ENCODE measurements at regions not wholly inside any gene's neighbourhood (a gene's known extent, or its start where the extent isn't known, plus 50 kb on each side); places are given as distances from the start of the nearest gene placed in this dataset.

GRCh38 chr3:22012471-22012870 is 261.5 kb upstream of the ZNF385D start:
- no peak for ATAC-seq
- no peak overlapping the region for H3K4me3 ChIP-seq (replicated peaks in 1 of 3; ENCODE audit: insufficient read depth in 1 of 3, low read depth in 2 of 3, low read length in 3 of 3)
- no peak for DNase-seq (ENCODE audit: low spot score)
- H3K9me3 ChIP-seq (ENCODE audit: low read length), result peaks cover 7% of the 10 kb centered on the region
- intact Hi-C loops (cut with micrococcal nuclease; ENCODE audit: unreplicated experiment), result no loop called here
- in situ Hi-C loops (cut with HindIII; ENCODE audit: extremely low pct_ligation_motif_present, low pct_unique_long_range_greater_than_20kb), result no loop called here
- ChIA-PET CTCF (ENCODE audit: low intra/inter-chr PET ratio, low total read pairs) (no interaction called here), POLR2A (no interaction called here)
- H3K36me3 ChIP-seq (replicated peaks in 1 of 2; ENCODE audit: control insufficient read depth in 1 of 2, insufficient read depth in 2 of 2, low read length in 2 of 2), result no peaks in the 10 kb centered on the region
- H3K4me1 ChIP-seq (ENCODE audit: insufficient read depth, low read length), result no peaks in the 10 kb centered on the region
- no peaks in the 10 kb centered on the region for H4K20me1 ChIP-seq (ENCODE audit: insufficient read depth, low read length)
- no peak for FAIRE-seq
- no peak overlapping the region for H2AFZ ChIP-seq (ENCODE audit: low read length)
- no peak overlapping the region for H3K9ac ChIP-seq (ENCODE audit: insufficient read depth, low read depth, low read length)
- H3K4me2 ChIP-seq (ENCODE audit: low read depth, low read length), result no peak overlapping the region
- no peak overlapping the region for H3K27ac ChIP-seq (ENCODE audit: extremely low read length, insufficient read depth, low read length)
- H3K79me2 ChIP-seq (ENCODE audit: insufficient read depth, low read length), result no peaks in the 10 kb centered on the region
- BruUV-seq (replicated peaks), result no TSS peak
- H3K27me3 ChIP-seq (ENCODE audit: control insufficient read depth in 1 of 2, insufficient read depth in 2 of 2, low read length in 2 of 2), result no peaks in the 10 kb centered on the region
- TF ChIP-seq AFF4 (CRISPR knock-in tag; IDR thresholded peaks at IDR 0.05) (no peak), NFYB (CRISPR knock-in tag; IDR thresholded peaks at IDR 0.05) (no peak), SOX5 (CRISPR knock-in tag; IDR thresholded peaks at IDR 0.05; ENCODE audit: borderline replicate concordance) (no peak), ZNF292 (CRISPR knock-in tag; IDR thresholded peaks at IDR 0.05; ENCODE audit: borderline replicate concordance, low read depth) (no peak), RBM39 (IDR thresholded peaks at IDR 0.05; ENCODE audit: low read depth, low read length, poor library complexity, severe bottlenecking) (no peak), ERF (CRISPR knock-in tag; IDR thresholded peaks at IDR 0.05) (no peak), ZC3H4 (CRISPR knock-in tag; IDR thresholded peaks at IDR 0.05; ENCODE audit: borderline replicate concordance) (no peak), ZMYM2 (CRISPR knock-in tag; IDR thresholded peaks at IDR 0.05) (no peak), ZNF263 (CRISPR knock-in tag; IDR thresholded peaks at IDR 0.05) (no peak), ZNF234 (CRISPR knock-in tag; conservative IDR thresholded peaks at IDR 0.05) (no peak), ELF3 (CRISPR knock-in tag; IDR thresholded peaks at IDR 0.05) (no peak), NFIB (CRISPR knock-in tag; IDR thresholded peaks at IDR 0.05; ENCODE audit: borderline replicate concordance) (no peak), NFE2L2 (IDR thresholded peaks at IDR 0.05; ENCODE audit: low read length) (no peak), ELK4 (CRISPR knock-in tag; IDR thresholded peaks at IDR 0.05; ENCODE audit: borderline replicate concordance) (no peak), ZNF235 (CRISPR knock-in tag; IDR thresholded peaks at IDR 0.05; ENCODE audit: borderline replicate concordance) (no peak), REPIN1 (CRISPR knock-in tag; IDR thresholded peaks at IDR 0.05; ENCODE audit: borderline replicate concordance, low read depth) (no peak)
- TF ChIP-seq, protein P1, sequence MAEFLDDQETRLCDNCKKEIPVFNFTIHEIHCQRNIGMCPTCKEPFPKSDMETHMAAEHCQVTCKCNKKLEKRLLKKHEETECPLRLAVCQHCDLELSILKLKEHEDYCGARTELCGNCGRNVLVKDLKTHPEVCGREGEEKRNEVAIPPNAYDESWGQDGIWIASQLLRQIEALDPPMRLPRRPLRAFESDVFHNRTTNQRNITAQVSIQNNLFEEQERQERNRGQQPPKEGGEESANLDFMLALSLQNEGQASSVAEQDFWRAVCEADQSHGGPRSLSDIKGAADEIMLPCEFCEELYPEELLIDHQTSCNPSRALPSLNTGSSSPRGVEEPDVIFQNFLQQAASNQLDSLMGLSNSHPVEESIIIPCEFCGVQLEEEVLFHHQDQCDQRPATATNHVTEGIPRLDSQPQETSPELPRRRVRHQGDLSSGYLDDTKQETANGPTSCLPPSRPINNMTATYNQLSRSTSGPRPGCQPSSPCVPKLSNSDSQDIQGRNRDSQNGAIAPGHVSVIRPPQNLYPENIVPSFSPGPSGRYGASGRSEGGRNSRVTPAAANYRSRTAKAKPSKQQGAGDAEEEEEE (CRISPR knock-in tag; IDR thresholded peaks at IDR 0.05; ENCODE audit: borderline replicate concordance), result no peak
- TF ChIP-seq, protein P2, sequence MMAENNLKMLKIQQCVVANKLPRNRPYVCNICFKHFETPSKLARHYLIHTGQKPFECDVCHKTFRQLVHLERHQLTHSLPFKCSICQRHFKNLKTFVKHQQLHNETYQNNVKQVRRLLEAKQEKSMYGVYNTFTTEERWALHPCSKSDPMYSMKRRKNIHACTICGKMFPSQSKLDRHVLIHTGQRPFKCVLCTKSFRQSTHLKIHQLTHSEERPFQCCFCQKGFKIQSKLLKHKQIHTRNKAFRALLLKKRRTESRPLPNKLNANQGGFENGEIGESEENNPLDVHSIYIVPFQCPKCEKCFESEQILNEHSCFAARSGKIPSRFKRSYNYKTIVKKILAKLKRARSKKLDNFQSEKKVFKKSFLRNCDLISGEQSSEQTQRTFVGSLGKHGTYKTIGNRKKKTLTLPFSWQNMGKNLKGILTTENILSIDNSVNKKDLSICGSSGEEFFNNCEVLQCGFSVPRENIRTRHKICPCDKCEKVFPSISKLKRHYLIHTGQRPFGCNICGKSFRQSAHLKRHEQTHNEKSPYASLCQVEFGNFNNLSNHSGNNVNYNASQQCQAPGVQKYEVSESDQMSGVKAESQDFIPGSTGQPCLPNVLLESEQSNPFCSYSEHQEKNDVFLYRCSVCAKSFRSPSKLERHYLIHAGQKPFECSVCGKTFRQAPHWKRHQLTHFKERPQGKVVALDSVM (CRISPR knock-in tag; IDR thresholded peaks at IDR 0.05), result no peak

Measured in HepG2 (cell line).